Lower leg skin (tissue), 3 donors: ENCODE measurements at regions not wholly inside any gene's neighbourhood (a gene's known extent, or its start where the extent isn't known, plus 50 kb on each side); places are given as distances from the start of the nearest gene placed in this dataset.

Experiments
- POLR2A ChIP-seq, 2 donors: fragments of 450-650 bp; IDR thresholded peaks; one replicate each; pipeline ENCODE4 v1.6.1; 2016 to 2017; ENCODE audit warnings: antibody characterized with exemption in 2 of 2, mild to moderate bottlenecking in 1 of 2, moderate library complexity in 1 of 2
- TF ChIP-seq, protein P1 (sequence below), 3 donors: fragments of 450-650 bp; IDR thresholded peaks; one replicate each; pipeline ENCODE4 v1.5.1; 2016; ENCODE audit warnings: antibody characterized with exemption in 3 of 3, mild to moderate bottlenecking in 3 of 3, moderate library complexity in 2 of 3

DNA sequence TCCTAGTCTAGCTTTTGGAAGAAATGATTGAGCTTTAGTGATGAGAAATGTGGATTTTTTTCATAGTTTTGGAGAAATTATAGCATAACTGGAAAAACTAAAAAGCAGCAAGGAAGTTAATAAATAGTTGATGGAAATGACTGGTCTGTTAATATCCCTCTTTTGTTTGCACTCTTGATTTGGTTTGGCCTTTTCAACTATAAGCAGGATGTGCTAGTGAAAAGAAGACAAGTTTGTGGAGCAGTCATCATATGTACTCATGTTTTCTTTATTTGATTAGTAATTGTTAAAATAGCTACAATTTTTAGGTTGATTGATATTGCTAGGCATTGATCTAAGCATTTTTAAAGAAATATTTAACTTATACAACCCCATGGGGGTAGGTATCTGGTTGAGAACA lies 374.7 kb downstream of the TAF11L14 start:
- TF ChIP-seq, protein P1, sequence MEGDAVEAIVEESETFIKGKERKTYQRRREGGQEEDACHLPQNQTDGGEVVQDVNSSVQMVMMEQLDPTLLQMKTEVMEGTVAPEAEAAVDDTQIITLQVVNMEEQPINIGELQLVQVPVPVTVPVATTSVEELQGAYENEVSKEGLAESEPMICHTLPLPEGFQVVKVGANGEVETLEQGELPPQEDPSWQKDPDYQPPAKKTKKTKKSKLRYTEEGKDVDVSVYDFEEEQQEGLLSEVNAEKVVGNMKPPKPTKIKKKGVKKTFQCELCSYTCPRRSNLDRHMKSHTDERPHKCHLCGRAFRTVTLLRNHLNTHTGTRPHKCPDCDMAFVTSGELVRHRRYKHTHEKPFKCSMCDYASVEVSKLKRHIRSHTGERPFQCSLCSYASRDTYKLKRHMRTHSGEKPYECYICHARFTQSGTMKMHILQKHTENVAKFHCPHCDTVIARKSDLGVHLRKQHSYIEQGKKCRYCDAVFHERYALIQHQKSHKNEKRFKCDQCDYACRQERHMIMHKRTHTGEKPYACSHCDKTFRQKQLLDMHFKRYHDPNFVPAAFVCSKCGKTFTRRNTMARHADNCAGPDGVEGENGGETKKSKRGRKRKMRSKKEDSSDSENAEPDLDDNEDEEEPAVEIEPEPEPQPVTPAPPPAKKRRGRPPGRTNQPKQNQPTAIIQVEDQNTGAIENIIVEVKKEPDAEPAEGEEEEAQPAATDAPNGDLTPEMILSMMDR (IDR thresholded peaks at IDR 0.05): no peak
- no peak for TF ChIP-seq POLR2A (IDR thresholded peaks at IDR 0.05)
